DMS153 treated with DMSO at 0.1 percent for 48 hours (cell line): ENCODE measurements at regions not wholly inside any gene's neighbourhood (a gene's known extent, or its start where the extent isn't known, plus 50 kb on each side); places are given as distances from the start of the nearest gene placed in this dataset.

Experiments
- DNase-seq: peaks from one replicate; lab custom pipeline; 2025; ENCODE audit not compliant: unreplicated experiment; lab: John Stamatoyannopoulos, UW

DNA sequence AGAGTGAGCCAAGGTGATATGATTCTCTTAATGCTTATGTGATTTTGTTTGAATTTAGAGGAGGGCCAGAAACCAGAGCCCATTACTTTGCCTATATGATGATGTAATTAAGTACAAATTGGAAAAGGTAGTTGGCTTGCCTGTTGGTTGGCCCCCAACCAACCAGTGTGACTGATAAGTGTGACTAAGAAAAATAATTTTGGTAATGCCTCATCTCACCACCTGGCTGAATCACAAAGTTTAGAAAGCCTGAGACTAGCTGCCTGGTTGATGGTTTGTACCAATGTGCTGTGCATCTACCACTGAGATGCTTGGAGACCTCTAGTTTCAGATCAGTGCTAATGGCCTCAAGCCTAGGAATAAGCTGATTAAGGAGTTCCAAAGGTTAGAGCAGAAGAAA is 338.7 kb downstream of the CDH2 start:
- DNase-seq, result no peak

DNA sequence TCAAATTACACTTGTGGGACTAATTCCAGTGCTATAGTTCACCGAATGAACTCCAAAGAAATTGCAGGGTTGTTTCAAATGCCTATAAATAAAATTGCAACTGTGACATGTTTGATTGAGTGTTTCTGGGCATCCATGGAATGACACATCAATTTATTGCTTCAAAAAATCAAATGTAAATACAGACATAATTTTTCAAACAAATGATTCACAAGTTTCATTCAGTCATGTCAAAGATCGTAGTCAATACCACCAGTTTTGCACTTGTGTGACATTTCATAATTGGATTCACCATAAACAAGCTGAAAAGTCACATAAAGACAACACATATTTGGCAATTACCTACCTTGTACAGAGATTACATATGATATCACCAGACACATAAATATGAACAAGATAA is 350.8 kb downstream of the CDH2 start:
- no peak for DNase-seq

DNA sequence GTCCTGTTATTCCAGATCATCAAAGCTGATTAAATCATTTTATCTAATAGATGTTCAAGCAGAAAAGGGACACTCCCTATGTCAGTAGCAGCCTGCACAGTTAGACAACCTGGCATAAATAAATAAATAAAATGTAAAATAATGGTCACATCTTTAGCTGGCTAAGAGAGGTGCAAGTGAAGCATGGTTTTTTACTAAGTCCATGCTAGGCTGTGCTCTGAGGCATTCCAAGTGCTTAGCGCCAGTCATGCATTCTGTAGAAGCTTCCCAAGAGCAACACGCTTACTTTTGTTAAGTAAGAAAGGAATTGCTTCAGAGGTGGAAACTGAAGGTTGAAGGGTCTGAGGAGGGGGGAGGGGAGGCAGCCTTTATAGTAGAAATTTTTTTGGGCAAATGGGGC is 351.2 kb downstream of the CDH2 start:
- no peak for DNase-seq

DNA sequence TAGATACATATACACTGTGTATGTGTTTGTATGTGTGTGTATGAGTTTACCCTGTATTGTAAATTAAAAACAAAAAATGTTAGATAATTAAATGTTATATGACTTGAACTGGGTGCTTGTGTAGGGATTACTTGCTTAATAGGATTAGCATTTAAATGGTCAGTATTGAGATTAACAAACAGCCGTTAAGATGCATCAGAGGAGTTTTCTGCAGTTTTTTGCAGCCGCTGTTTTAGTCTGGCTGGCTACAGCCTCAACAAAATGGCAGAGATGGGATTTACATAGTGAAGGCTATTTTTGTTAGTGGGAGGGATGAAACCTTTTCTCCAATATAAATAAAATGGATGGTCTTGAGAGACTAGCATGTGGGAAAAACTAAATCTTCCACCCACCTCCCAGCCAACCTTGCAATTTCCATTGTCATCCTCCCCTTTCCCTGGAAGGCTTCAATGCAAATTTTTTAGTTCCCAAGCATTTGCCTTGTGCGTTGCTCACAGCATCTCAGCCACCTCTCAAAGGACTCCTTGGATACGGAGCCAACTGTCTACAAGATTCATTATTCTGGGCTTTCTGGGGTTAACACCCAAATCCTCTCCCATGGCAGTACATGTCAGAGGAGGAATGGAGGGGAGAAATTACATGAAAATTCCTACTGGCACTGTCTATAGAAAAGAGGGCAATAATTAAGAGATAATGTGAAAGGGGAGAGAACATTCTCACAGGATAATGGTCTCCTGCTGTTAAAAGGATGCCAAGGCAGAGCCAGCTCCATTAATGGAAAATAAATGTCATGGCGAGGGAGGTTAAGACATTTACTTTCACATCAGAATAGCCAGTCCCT is 351.9 kb downstream of the CDH2 start:
- DNase-seq, result no peak

GRCh38 chr18:27824275-27824674 is 352.7 kb downstream of the CDH2 start:
- no peak for DNase-seq

- no peak for DNase-seq
Measured at GRCh38 chr18:27823053-27823452, 353.9 kb downstream of the CDH2 start.

DNA sequence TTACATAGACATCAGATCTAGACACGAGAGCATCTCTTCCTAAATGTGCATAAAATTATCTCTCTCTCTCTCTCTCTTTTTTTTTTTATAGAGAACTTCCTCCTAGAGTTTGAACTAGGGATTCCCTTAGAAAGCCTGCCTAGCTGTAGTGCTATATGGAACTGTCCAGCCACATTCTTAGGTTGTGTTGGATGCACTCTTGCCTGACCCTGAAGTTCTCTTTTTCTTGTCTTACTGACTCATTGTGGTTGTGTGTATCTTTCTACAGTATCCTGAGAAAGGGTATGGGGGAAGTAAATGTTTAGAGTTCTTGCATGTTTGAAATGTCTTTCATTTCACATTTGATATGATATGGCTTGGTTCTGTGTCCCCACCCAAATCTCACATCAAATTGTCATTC is 368.2 kb downstream of the CDH2 start:
- DNase-seq, result no peak

DNA sequence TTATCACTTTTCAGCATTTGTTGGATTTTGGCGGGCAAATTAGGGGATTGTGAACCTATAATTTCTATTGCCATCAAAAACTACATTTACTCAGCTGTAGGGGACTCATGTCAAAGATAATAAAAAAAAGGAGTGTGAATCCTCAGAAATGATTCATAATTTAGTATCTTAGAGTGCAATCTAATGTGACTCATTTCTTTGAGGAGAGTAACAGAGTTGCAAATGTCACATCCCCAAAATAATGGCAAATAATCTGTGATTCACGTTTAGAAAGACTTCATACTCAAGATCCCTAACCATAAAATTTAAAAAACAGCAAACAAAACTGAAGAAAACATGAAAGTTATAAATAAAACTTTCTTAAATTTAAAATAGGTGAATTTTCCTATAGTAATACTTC is 373.0 kb downstream of the CDH2 start:
- no peak for DNase-seq

- DNase-seq, result no peak
Measured at GRCh38 chr18:27797484-27797883, 379.4 kb downstream of the CDH2 start.

DNA sequence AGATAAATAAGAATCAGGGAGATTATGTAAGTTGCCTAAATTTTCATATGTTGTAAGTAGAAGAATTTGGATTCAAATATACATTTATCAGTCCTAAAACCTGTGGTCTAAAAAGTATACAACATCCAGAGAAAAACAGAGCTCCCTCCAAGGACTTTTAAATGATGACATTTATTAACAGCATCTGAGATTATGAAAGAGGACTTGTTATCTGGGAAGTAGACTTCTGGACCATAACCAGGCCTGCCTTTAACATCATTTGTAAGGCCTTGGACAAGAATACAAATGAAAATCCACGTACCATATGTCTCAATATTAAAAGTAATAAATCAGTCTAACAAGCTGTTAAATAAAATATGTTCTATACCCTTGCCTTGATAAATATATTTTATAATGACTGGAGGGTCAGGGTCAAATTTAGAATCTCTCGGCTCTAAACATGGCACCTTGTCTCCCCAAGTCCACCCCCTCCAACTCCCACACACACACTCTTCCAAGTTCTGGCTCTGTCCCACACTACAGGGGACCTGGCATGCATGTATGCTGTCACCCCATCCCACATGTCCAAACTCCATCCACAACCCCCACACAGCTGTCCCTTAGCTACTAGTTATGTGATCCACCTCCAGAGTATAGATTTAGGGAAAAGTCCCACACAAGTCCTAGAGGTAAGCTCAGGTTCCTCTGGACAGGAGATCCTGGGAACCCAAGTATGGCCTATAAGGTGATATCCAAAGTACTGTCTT is 382.6 kb downstream of the CDH2 start:
- no peak for DNase-seq

DNA sequence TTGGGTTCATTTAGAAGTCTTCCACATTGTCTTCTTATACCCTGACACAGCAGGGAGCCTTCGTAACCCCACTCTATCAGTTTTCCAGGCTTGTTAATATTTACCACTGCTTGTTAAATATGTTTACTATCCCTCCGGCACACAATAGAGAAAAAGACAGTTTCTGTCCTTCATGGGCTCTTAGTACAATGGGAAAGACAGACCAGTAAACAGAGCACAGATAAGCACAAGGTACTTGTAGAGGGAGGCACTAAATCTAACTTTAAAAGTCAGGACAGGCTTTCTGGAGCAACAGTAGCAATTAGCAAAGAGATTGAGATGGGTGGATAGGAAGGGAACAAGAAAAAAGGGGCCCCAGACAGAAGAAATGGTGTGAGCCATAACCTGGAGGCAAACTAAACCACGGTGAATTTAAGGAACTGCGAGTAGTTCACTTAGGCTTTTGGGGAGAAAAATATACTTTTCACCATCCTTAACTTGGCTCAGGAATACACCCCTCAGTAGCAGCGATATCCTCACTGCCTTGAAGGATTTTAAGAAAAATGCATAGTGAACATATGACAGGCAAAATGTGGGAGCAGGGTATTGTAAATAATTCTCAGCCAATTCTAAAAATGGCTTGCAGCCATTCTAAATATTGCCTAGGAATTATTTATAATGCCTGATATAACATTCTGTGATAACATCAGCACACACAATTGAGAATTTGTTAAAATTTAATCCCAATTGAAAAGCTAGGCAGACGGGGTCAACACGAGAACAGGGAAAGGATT is 383.7 kb downstream of the CDH2 start:
- DNase-seq, result peak; percentile 53

DNA sequence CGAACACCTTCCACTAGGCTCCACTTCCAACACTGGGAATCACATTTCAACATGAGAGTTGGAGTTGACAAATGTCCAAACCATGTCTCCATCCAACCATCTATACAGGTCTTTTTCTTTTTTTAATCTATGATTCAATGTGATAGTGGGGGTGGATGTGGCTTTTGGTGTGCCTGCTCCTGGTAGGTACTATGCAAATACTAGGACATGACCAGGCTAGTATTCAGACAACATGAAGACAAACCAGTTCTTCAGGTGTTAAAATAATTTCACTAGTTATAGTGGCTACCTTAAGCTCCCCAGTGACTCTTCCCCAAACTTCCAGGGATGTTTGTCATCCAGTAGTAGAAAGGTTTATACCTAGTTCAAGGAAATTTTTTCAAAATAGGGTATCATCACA is 387.5 kb downstream of the CDH2 start:
- peak; percentile 38 for DNase-seq

DNA sequence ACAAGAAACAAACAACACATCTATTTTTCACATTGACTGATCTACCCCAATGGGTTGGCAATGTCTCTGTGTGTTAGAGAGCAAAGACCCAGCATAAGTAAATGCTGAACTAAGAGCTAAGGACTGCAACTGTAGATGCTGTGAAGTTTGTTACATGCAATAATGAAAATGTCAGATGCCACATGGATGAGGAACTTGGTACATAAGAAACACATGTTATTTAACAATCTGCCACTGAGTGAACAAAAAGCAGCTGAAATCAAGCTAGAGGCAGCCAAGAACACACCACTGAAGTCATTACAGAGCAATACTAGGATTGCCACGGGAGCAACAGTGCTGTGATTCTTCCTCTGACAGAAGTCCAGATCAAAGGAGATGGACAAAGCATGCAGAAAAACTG is 389.4 kb downstream of the CDH2 start:
- no peak for DNase-seq

DNA sequence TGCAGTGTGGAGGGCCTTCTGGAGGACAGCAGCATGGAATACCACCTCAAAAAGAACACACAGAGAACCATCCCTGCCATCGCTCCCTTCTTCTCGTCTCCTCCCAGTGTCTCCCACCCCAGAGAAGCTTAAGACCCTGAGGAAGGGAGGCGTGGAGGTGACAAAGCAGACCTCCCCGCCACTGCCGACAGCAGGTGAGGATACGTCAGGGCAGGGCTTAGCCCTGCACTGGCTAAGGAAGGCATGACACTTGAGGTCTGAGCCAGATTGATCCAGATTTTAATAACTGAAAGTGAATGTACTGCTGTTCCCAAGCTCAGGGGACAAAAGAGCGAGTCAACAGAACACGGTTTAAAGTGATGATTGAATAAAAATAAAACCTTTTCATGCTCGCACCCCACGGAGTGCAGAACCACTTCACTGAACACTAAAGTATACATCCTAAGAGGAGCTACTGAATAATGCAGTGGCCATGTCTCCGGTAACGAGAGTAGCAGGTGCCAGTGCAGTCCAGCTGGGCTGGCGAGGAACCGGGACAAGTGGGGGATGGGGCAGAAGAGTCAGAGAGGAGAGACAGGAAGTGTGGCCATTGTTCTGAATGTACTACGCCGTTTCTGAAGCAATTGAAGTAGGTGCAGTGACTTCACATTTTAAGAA is 391.0 kb downstream of the CDH2 start:
- DNase-seq, result peak; percentile 92

DNA sequence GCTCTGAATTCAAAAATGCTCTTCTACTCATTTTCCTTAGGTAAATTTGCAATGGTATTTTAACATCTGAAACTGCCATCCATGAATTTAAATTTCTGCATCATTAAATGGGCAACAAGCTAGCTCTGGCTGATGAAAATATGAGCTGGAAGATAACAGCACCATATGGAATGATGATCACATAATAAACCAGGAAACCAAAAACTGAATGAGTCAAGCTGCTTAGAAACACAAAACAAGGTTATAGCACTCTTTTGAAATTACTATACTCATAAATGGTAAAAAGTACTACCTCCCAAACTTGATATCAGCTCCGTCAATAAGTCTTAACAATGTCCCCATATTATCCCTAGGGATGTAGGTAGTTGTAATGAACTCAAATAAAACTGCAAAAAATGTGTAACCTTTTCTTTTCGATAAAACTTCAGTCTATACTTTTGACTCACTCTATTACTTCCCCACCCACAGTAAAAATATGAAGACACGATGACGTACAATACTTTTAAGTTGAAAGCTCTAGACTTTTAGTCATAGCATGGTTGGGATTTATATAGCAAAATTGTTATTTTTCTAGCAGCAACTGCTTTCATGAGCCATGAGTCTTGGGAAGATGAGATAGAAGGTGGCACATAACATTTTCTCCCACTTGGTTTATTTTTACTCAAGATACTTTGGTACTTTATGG is 396.7 kb downstream of the CDH2 start:
- no peak for DNase-seq

DNA sequence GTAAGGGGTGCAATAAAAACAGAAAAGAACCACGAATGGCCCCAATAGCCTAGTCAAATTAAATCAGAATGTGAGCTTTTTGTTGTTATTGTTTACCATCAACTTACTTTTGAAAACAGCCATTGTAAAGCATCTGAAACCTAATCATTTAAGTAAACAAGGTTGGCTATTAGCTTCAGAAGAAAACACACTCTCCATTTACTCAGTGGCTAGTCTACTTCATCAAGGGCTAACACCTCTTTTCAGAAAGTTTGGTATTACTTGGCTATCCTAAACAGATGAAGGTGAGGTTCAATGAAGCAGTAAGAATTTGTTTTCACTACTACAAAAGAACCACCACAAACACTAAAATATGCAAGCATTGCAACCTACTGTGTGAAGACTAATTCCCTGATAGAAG is 398.0 kb downstream of the CDH2 start:
- DNase-seq, result no peak

GRCh38 chr18:27778441-27778840 is 398.5 kb downstream of the CDH2 start:
- no peak for DNase-seq

GRCh38 chr18:27772081-27772480 is 404.8 kb downstream of the CDH2 start:
- DNase-seq, result no peak

DNA sequence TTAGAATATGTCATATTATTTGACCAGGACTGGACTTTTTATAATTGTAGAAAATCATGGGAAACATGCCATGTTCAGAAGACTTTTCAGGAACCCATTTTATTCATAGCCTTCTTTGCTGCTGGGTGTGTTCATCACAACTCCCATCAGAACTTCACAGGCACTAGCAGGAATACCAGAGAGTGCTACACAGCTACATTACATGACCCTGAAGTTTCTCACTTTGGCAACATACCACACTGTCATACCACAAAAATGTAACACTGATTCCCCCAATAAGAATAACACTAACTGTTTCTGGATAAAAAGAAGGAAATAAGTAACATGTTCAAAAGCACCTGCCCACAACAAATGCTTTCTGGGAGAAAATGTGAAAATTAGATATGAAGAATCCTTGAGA is 405.4 kb downstream of the CDH2 start:
- DNase-seq, result no peak

- no peak for DNase-seq
Measured at GRCh38 chr18:27769152-27769551, 407.8 kb downstream of the CDH2 start.

DNA sequence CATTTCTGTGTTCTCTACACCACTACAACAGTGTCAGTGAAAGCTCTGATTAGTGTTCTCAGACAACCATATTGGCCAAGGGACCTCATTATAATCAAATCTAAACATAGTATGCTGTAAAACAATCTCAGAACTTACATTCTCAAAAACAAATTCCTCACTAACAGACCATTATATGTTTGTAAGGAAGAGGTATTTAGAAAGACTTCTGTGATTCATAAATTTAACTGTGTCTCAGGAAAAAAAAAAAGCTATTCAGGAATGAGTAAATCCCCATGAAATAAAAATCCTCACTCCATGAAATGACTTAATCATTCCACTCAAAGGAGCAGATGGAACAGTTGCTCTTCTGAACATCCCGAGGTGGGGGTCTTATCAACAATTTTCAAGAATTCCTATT is 413.0 kb downstream of the CDH2 start:
- no peak for DNase-seq
